T-cell (primary cell): ENCODE measurements at regions not wholly inside any gene's neighbourhood (a gene's known extent, or its start where the extent isn't known, plus 50 kb on each side); places are given as distances from the start of the nearest gene placed in this dataset.

ENCODE experiments used
- ATAC-seq, 4 experiments: fragments of 200-7000 bp in 3 of 4; fragments of 150-1000 bp in 1 of 4; cut with Tn5 transposase; replicated peaks in 1 of 4; 1 replicate in 3 of 4; 2 replicates in 1 of 4; pipeline ENCODE4 v1.10.0; 2021; ENCODE audit warnings: moderate library complexity in 3 of 4, mild to moderate bottlenecking in 2 of 4, moderate number of reproducible peaks in 1 of 4
- CTCF ChIA-PET, 2 donors: fragments of 300-600 bp; sonication (Branson Sonifier 250); formaldehyde crosslinking; loops; one replicate each; lab custom pipeline; 2022; ENCODE audit warnings: antibody characterized with exemption in 2 of 2; lab: Charles Lee
- POLR2A ChIA-PET, 2 donors: fragments of 300-600 bp; sonication (Branson Sonifier 250); formaldehyde crosslinking; loops; one replicate each; lab custom pipeline; 2022; ENCODE audit warnings: antibody characterized with exemption in 2 of 2; lab: Charles Lee
- DNase-seq, 35 experiments: peaks; one replicate each; pipeline versions ENCODE4 v3.0.0 to v3.0.0-alpha.2; 2013 to 2023
- H3K27ac ChIP-seq: one replicate; pipeline ENCODE4 v1.5.1; 2013; ENCODE audit warnings: low read length
- H3K27me3 ChIP-seq, 2 experiments: replicated peaks in 1 of 2; 1 replicate in 1 of 2; 2 replicates in 1 of 2; pipeline versions ENCODE4 v1.6.1 to v1.7.0; 2013; ENCODE audit warnings: low read length in 1 of 2, mixed read lengths in 1 of 2; ENCODE audit not compliant: control insufficient read depth in 2 of 2, insufficient read depth in 2 of 2; ENCODE audit errors: extremely low read depth in 1 of 2
- H3K36me3 ChIP-seq, 2 donors: 1 replicate in 1 of 2; 2 replicates in 1 of 2; pipeline versions ENCODE4 v1.6.1 to v1.7.0; 2013; ENCODE audit warnings: low read length in 1 of 2; ENCODE audit not compliant: control insufficient read depth in 2 of 2, insufficient read depth in 1 of 2; ENCODE audit errors: extremely low read depth in 1 of 2
- H3K4me1 ChIP-seq, 2 experiments: 1 replicate in 1 of 2; 2 replicates in 1 of 2; pipeline versions ENCODE4 v1.6.1 to v1.7.0; 2013; ENCODE audit warnings: low read length in 2 of 2, mixed read lengths in 1 of 2; ENCODE audit not compliant: insufficient read depth in 2 of 2, control insufficient read depth in 1 of 2; ENCODE audit errors: extremely low read depth in 1 of 2
- H3K4me3 ChIP-seq, 2 donors: 1 replicate in 1 of 2; 2 replicates in 1 of 2; pipeline versions ENCODE4 v1.5.1 to v1.7.0; 2013; ENCODE audit warnings: mild to moderate bottlenecking in 2 of 2, low read length in 1 of 2, moderate library complexity in 1 of 2; ENCODE audit not compliant: control insufficient read depth in 1 of 2; ENCODE audit errors: extremely low read depth in 1 of 2
- H3K9me3 ChIP-seq: 2 replicates; pipeline ENCODE4 v1.7.0; 2013
- H3K27ac Mint-ChIP-seq, 2 donors: one replicate each; pipeline ENCODE4 v1.8.0; 2020 to 2021; ENCODE audit warnings: mild to moderate bottlenecking in 2 of 2, mixed read lengths in 2 of 2
- H3K27me3 Mint-ChIP-seq, 2 donors: one replicate each; pipeline ENCODE4 v1.8.0; 2021 to 2022; ENCODE audit warnings: mixed read lengths in 2 of 2
- H3K36me3 Mint-ChIP-seq: one replicate; pipeline ENCODE4 v1.8.0; 2021; ENCODE audit warnings: mixed read lengths
- H3K4me1 Mint-ChIP-seq, 3 donors: one replicate each; pipeline ENCODE4 v1.8.0; 2020 to 2022; ENCODE audit warnings: mixed read lengths in 3 of 3, mild to moderate bottlenecking in 1 of 3
- H3K4me3 Mint-ChIP-seq, 3 donors: one replicate each; pipeline ENCODE4 v1.8.0; 2020 to 2022; ENCODE audit warnings: mild to moderate bottlenecking in 3 of 3, mixed read lengths in 3 of 3, moderate library complexity in 3 of 3
- H3K9me3 Mint-ChIP-seq, 3 donors: one replicate each; pipeline ENCODE4 v1.8.0; 2020 to 2022; ENCODE audit warnings: mixed read lengths in 3 of 3
- WGBS: methylation state at CpG from one replicate; pipeline ENCODE4 v1.1.5; 2013; ENCODE audit warnings: missing lambda C conversion rate; ENCODE audit not compliant: insufficient coverage; 5-methylcytosine and 5-hydroxymethylcytosine counted together

DNA sequence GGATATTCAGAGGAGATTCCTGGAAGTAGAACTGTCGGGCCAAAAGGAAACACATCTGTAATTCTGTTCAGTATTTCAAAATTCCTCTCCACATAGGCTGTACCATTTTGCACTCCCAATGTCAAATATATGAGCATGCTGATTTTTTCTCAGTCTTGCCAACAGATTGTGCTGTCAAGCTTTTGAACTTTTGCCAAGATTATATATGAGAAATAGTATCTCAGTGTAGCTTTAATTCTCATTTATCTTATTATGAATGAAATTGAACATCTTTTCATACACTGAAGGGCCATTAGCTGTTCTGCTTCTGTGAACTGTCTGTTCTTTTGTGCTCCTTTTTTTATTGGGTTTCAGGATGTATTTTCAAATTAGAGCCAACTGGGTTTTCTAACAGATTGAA lies 907.1 kb downstream of the MAT2B start:
- Histone ChIP-seq H3K9me3 (no peaks in the 10 kb centered on the region), H3K36me3 (no peaks in the 10 kb centered on the region), H3K4me1 (no peaks in the 10 kb centered on the region), H3K27ac (no peak overlapping the region), H3K4me3 (no peak overlapping the region), H3K27me3 (no peaks in the 10 kb centered on the region)
- no CpG with 5 or more reads among the region's 1 CpG for WGBS
- Mint-ChIP-seq H3K4me3 (no peak overlapping the region), H3K9me3 (peaks cover 6 to 16% (median 10%) of the 10 kb centered on the region in 3 donors), H3K4me1 (no peaks in the 10 kb centered on the region), H3K27ac (no peak overlapping the region), H3K36me3 (no peaks in the 10 kb centered on the region), H3K27me3 (no peaks in the 10 kb centered on the region)
- DNase-seq (no peak), ATAC-seq (no peak)
- CTCF ChIA-PET, result interaction anchor here in 1 of 2 donors (0.7 kb wide), 1 partner anchor 17 kb away, joined by 3 read pairs; no protein-coding TSS in a partner anchor
- POLR2A ChIA-PET, result no interaction called here

DNA sequence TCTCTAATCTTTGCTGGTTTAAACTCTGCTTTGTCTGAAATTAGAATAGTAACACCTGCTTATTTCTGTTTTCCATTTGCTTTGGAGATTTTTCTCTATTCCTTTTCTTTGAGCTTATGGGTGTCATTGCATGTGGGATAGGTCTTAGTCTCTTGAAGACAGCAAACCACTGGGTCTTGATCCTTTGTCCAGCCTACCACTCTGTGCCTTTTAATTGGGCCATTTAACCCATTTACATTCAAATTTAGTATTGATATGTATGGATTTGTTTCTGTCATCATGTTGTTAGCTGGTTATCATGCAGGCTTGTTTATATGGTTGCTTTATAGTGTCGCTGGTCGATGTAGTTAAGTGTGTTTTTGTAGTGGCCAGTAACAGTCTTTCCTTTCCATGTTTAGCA lies 914.7 kb downstream of the MAT2B start:
- no peak overlapping the region for H3K4me3 Mint-ChIP-seq
- H3K9me3 Mint-ChIP-seq, result peaks cover 18 to 55% (median 21%) of the 10 kb centered on the region in 3 donors
- ATAC-seq (no peak), DNase-seq (no peak)
- WGBS, result no CpG with 5 or more reads among the region's 2 CpGs
- CTCF ChIA-PET, result no interaction called here
- no peaks in the 10 kb centered on the region for H3K9me3 ChIP-seq
- no peaks in the 10 kb centered on the region for H3K36me3 Mint-ChIP-seq
- no peak overlapping the region for H3K27ac Mint-ChIP-seq
- no peaks in the 10 kb centered on the region for H3K4me1 ChIP-seq
- no peaks in the 10 kb centered on the region for H3K27me3 ChIP-seq
- no peaks in the 10 kb centered on the region for H3K36me3 ChIP-seq
- no peak overlapping the region for H3K4me3 ChIP-seq
- no peaks in the 10 kb centered on the region for H3K4me1 Mint-ChIP-seq
- no peaks in the 10 kb centered on the region for H3K27me3 Mint-ChIP-seq
- POLR2A ChIA-PET, result no interaction called here
- no peak overlapping the region for H3K27ac ChIP-seq

DNA sequence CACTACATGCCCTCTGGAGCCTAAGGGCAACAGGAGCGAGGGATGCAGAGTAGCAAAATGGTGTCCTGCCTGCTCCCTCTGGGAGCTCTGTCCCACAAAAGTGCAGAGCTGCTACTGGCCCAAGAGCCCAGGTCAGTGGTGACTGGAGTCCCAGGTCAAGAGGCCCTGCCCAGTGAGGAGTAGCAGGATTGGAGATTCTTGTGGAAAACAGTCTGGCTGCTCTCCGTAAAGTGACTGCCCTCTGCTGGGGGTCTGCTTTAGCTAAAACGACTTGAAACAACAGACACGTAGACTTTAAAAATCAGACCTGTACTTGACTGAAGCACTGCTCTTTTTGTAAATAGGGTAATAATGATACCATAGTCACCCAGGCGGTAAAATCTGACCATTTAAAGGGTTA lies 917.0 kb downstream of the MAT2B start:
- no peaks in the 10 kb centered on the region for H3K4me1 Mint-ChIP-seq
- ChIA-PET POLR2A (no interaction called here), CTCF (no interaction called here)
- Histone ChIP-seq H3K4me3 (no peak overlapping the region), H3K36me3 (no peaks in the 10 kb centered on the region), H3K27ac (no peak overlapping the region), H3K27me3 (no peaks in the 10 kb centered on the region), H3K4me1 (no peaks in the 10 kb centered on the region), H3K9me3 (no peaks in the 10 kb centered on the region)
- 72% methylated on average over 3 of the region's 5 CpGs for WGBS
- no peak overlapping the region for H3K27ac Mint-ChIP-seq
- no peak overlapping the region for H3K4me3 Mint-ChIP-seq
- DNase-seq (no peak), ATAC-seq (no peak)
- peaks cover 16 to 54% (median 21%) of the 10 kb centered on the region in 3 donors for H3K9me3 Mint-ChIP-seq
- no peaks in the 10 kb centered on the region for H3K27me3 Mint-ChIP-seq
- H3K36me3 Mint-ChIP-seq, result no peaks in the 10 kb centered on the region

DNA sequence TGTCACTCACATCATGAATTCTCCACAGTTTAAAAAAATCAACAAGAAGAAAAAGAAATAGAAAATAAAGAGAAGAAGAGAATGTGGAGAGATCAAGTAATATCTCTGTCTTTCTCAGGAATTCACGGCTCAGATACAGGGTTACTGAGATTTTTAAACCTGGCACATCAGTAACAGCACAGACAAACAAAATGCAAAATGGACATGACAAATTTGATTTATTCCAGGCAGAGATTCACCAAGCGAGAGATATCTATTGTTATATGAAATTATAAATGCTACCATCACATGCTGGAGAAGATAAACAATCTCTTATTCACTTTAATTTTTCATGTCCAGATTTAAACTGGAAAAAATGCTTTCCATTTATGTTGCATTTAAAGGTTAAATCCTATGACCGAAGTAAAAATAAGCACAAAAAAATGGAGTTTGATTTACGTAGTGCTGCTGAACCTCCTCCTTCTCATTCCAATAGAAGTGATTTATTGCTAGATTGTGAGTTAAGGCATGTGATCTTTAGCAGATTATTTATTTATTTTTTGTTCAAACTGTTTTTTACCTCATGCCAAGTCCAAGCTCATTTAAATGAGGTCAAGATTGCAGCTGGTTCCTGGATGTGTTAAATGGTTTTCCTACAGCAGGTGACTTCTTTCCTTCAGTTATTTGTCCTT lies 926.4 kb downstream of the MAT2B start:
- WGBS, result no CpG with 5 or more reads among the region's 4 CpGs
- no peak overlapping the region for H3K27ac Mint-ChIP-seq

DNA sequence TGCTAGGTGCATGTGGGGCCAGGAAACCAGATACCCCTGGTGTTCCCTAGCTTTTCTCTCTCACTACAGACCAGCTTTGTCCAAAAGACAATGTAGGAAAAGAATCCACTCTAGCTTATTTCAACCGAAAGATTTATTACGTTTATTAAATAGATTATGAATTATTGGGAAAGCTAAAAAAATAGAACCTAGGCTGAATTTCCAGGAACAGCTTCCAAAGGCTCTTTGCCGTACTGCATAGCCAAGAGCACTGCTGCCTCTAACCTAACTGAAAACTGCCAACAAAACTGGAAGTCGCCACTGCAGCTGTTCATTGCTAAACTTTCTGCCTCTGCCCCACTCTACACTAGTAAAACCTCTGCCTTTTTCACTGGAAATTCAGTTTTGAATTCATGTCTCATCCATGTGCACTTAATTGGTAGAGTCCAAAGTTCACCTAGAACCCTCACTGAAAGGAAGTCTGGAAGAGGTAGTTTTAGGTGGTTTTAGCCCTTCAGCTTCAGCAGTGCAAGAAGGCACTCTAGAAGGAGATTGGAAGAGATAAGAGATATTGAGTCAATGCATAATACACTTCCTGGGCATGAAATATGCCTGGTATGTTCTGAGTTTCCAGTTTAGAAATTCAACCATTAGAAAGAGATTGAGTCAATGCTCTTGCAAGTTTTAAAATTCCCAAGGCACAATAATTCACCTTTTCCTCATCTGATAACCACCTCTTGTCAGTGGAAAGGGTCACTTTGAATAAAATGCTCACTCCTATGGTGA lies 927.9 kb downstream of the MAT2B start:
- H3K4me3 ChIP-seq, result no peak overlapping the region
- H3K27me3 ChIP-seq, result no peaks in the 10 kb centered on the region
- Mint-ChIP-seq H3K27me3 (no peaks in the 10 kb centered on the region), H3K4me3 (no peak overlapping the region), H3K4me1 (no peaks in the 10 kb centered on the region), H3K9me3 (peaks cover 9 to 21% (median 13%) of the 10 kb centered on the region in 3 donors), H3K36me3 (no peaks in the 10 kb centered on the region), H3K27ac (no peak overlapping the region)
- CTCF ChIA-PET, result no interaction called here
- no peaks in the 10 kb centered on the region for H3K36me3 ChIP-seq
- WGBS, result no CpG with 5 or more reads among the region's 4 CpGs
- H3K27ac ChIP-seq, result no peak overlapping the region
- no peaks in the 10 kb centered on the region for H3K9me3 ChIP-seq
- ATAC-seq, result no peak
- no peaks in the 10 kb centered on the region for H3K4me1 ChIP-seq
- POLR2A ChIA-PET, result no interaction called here
- DNase-seq, result no peak

More for the DNA sequence above, 926.4 kb downstream of the MAT2B start:
- ChIA-PET CTCF (no interaction called here), POLR2A (no interaction called here)
- ATAC-seq, result no peak
- Histone ChIP-seq H3K27me3 (no peaks in the 10 kb centered on the region), H3K9me3 (no peaks in the 10 kb centered on the region), H3K27ac (no peak overlapping the region), H3K4me3 (no peak overlapping the region), H3K36me3 (no peaks in the 10 kb centered on the region), H3K4me1 (no peaks in the 10 kb centered on the region)
- H3K9me3 Mint-ChIP-seq, result peaks cover 7 to 19% (median 13%) of the 10 kb centered on the region in 3 donors
- no peaks in the 10 kb centered on the region for H3K36me3 Mint-ChIP-seq
- no peak for DNase-seq
- H3K4me3 Mint-ChIP-seq, result no peak overlapping the region
- H3K4me1 Mint-ChIP-seq, result no peaks in the 10 kb centered on the region
- H3K27me3 Mint-ChIP-seq, result no peaks in the 10 kb centered on the region

DNA sequence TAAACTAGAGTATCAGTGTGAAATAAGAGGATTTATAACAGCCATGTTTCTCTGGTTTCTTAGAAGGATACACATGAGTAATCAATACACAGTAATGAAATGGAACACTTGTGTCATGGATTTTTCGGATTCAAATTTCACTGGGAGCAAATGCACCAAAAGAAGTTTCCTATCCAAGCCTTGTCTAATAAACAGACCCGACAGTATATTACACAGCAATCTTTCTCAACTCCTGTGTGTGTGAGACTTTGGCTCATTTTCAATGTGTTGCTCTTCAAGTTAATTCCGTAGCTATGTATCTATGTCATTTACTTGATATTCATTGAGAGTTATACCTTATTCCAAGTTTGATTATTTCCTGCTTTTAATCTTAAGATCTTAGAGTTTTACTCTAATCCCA lies 930.2 kb downstream of the MAT2B start:
- Histone ChIP-seq H3K27ac (no peak overlapping the region), H3K4me1 (no peaks in the 10 kb centered on the region), H3K36me3 (no peaks in the 10 kb centered on the region), H3K9me3 (no peaks in the 10 kb centered on the region), H3K4me3 (no peak overlapping the region), H3K27me3 (no peaks in the 10 kb centered on the region)
- H3K27ac Mint-ChIP-seq, result no peak overlapping the region
- no peak for ATAC-seq
- peaks cover 8 to 23% (median 13%) of the 10 kb centered on the region in 3 donors for H3K9me3 Mint-ChIP-seq
- no peaks in the 10 kb centered on the region for H3K4me1 Mint-ChIP-seq
- WGBS, result no CpG with 5 or more reads among the region's 3 CpGs
- no peaks in the 10 kb centered on the region for H3K36me3 Mint-ChIP-seq
- no peaks in the 10 kb centered on the region for H3K27me3 Mint-ChIP-seq
- ChIA-PET CTCF (no interaction called here), POLR2A (no interaction called here)
- no peak for DNase-seq
- H3K4me3 Mint-ChIP-seq, result no peak overlapping the region
